HL-60 (cell line): ENCODE measurements at regions not wholly inside any gene's neighbourhood (a gene's known extent, or its start where the extent isn't known, plus 50 kb on each side); places are given as distances from the start of the nearest gene placed in this dataset.

Experiments
- DNase-seq, 2 experiments: peaks; one replicate each; pipeline ENCODE4 v3.0.0-alpha.2; 2010 to 2020; ENCODE audit warnings: low read depth in 1 of 2, low spot score in 1 of 2
- H3K27ac ChIP-seq: fragments of 250-450 bp; sonication (Bioruptor Pico); replicated peaks from 2 replicates; pipeline ENCODE4 v1.5.1; 2020; ENCODE audit warnings: mild to moderate bottlenecking, moderate library complexity
- H3K27me3 ChIP-seq: fragments of 250-450 bp; sonication (Bioruptor Pico); 2 replicates; pipeline ENCODE4 v1.5.1; 2021; ENCODE audit warnings: mild to moderate bottlenecking, moderate library complexity; ENCODE audit not compliant: insufficient read depth, poor library complexity, severe bottlenecking
- H3K4me3 ChIP-seq: replicated peaks from 2 replicates; pipeline ENCODE4 v1.5.1; 2011; ENCODE audit warnings: mild to moderate bottlenecking, control low read depth, low read length; ENCODE audit not compliant: insufficient read depth
- GABPA ChIP-seq: IDR thresholded peaks from 2 replicates; pipeline ENCODE4 v1.6.1; 2012; ENCODE audit warnings: low read depth
- POLR2AphosphoS5 ChIP-seq: IDR thresholded peaks from 2 replicates; pipeline ENCODE4 v1.6.1; 2012; ENCODE audit warnings: low read depth
- SPI1 ChIP-seq: IDR thresholded peaks from 2 replicates; pipeline ENCODE4 v1.6.1; 2012; ENCODE audit warnings: low read depth, mild to moderate bottlenecking, borderline replicate concordance
- TF ChIP-seq, protein P1 (sequence below): IDR thresholded peaks from 2 replicates; pipeline ENCODE4 v1.6.1; 2012; ENCODE audit warnings: low read depth; ENCODE audit not compliant: insufficient replicate concordance
- TF ChIP-seq, protein P2 (sequence below): IDR thresholded peaks from one replicate; pipeline ENCODE4 v1.5.1; 2011; ENCODE audit warnings: low read length, control low read depth, inconsistent platforms; ENCODE audit not compliant: insufficient read depth

- no peak overlapping the region for H3K4me3 ChIP-seq
- DNase-seq, result no peak
- no peak overlapping the region for H3K27ac ChIP-seq
- TF ChIP-seq GABPA, result no peak
- TF ChIP-seq, protein P1, sequence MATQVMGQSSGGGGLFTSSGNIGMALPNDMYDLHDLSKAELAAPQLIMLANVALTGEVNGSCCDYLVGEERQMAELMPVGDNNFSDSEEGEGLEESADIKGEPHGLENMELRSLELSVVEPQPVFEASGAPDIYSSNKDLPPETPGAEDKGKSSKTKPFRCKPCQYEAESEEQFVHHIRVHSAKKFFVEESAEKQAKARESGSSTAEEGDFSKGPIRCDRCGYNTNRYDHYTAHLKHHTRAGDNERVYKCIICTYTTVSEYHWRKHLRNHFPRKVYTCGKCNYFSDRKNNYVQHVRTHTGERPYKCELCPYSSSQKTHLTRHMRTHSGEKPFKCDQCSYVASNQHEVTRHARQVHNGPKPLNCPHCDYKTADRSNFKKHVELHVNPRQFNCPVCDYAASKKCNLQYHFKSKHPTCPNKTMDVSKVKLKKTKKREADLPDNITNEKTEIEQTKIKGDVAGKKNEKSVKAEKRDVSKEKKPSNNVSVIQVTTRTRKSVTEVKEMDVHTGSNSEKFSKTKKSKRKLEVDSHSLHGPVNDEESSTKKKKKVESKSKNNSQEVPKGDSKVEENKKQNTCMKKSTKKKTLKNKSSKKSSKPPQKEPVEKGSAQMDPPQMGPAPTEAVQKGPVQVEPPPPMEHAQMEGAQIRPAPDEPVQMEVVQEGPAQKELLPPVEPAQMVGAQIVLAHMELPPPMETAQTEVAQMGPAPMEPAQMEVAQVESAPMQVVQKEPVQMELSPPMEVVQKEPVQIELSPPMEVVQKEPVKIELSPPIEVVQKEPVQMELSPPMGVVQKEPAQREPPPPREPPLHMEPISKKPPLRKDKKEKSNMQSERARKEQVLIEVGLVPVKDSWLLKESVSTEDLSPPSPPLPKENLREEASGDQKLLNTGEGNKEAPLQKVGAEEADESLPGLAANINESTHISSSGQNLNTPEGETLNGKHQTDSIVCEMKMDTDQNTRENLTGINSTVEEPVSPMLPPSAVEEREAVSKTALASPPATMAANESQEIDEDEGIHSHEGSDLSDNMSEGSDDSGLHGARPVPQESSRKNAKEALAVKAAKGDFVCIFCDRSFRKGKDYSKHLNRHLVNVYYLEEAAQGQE, result no peak
- TF ChIP-seq SPI1, result no peak
- no peak for TF ChIP-seq POLR2AphosphoS5
- TF ChIP-seq, protein P2, sequence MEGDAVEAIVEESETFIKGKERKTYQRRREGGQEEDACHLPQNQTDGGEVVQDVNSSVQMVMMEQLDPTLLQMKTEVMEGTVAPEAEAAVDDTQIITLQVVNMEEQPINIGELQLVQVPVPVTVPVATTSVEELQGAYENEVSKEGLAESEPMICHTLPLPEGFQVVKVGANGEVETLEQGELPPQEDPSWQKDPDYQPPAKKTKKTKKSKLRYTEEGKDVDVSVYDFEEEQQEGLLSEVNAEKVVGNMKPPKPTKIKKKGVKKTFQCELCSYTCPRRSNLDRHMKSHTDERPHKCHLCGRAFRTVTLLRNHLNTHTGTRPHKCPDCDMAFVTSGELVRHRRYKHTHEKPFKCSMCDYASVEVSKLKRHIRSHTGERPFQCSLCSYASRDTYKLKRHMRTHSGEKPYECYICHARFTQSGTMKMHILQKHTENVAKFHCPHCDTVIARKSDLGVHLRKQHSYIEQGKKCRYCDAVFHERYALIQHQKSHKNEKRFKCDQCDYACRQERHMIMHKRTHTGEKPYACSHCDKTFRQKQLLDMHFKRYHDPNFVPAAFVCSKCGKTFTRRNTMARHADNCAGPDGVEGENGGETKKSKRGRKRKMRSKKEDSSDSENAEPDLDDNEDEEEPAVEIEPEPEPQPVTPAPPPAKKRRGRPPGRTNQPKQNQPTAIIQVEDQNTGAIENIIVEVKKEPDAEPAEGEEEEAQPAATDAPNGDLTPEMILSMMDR, result no peak
- no peaks in the 10 kb centered on the region for H3K27me3 ChIP-seq
Measured at GRCh38 chr2:8122520-8122919, 559.3 kb upstream of the ID2 start.

- TF ChIP-seq, protein P2, result no peak
- TF ChIP-seq GABPA, result no peak
- no peak for TF ChIP-seq SPI1
- TF ChIP-seq, protein P1, result no peak
- no peak for TF ChIP-seq POLR2AphosphoS5
- no peak overlapping the region for H3K4me3 ChIP-seq
- no peaks in the 10 kb centered on the region for H3K27me3 ChIP-seq
- DNase-seq, result no peak
- no peak overlapping the region for H3K27ac ChIP-seq
Measured at GRCh38 chr2:8123464-8123863, 558.4 kb upstream of the ID2 start.

DNA sequence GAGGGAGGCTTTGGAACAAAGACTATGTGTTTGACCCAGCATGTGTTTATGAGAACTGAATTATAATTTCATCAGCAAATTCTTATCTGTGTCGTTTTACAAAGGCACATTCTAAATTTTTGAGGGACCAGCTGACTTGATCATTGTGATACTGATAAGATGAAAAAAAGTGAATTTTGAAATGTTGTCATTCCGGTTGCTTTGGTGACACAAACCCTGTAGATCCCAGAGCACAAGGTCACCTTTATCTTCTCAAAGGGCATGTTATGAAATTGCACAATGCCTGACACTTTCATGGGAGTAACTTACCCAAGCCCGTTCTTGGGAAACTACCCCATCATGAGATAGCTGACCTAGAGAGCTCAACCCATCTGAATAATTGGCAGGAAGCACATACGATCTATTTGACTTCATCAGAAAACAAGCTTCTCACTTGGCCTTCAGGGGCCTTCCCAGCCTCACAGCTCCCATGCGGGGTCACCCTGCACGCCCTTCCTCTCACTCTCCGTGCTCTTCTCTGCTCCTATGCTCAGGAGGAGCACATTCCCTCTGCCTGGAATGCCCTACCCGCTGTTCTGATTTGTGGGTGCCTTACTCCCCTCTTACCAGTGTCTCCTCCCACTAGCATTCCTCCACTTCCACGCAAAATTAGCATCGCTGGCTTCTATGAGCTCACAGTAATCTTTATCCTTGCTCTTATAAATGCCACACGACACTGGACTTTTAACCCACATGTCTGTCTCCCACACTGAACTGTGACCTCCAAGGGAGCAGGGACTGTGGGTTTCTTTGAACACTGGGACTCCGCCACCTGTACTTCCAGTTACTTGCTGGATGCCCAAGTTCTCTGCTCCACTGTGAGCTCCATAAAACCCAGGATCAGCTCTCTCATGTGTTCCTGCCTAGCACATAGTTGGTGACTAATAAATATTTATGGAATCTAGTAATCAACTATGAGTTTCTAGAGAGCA is 555.8 kb upstream of the ID2 start:
- Histone ChIP-seq H3K27ac (no peak overlapping the region), H3K4me3 (no peak overlapping the region), H3K27me3 (no peaks in the 10 kb centered on the region)
- TF ChIP-seq POLR2AphosphoS5, result no peak
- no peak for TF ChIP-seq GABPA
- TF ChIP-seq, protein P1, result no peak
- no peak for TF ChIP-seq SPI1
- TF ChIP-seq, protein P2, result no peak
- no peak for DNase-seq
